ENCODE measurements at regions not wholly inside any gene's neighbourhood (a gene's known extent, or its start where the extent isn't known, plus 50 kb on each side); places are given as distances from the start of the nearest gene placed in this dataset.

GRCh38 chr1:57887964-57888491 lies 464.2 kb upstream of the DAB1 start:
- DNase-seq = no peak

GRCh38 chr1:57886376-57886775 lies 462.5 kb upstream of the DAB1 start:
- Histone ChIP-seq H3K9me2 (replicated peaks; ENCODE audit: insufficient read depth, low read length) (no peaks in the 10 kb centered on the region), H3K27me3 (ENCODE audit: low read length) (no peaks in the 10 kb centered on the region), H3K4me2 (ENCODE audit: low read depth, low read length, poor library complexity, severe bottlenecking) (no peak overlapping the region), H3K27ac (ENCODE audit: low read length) (no peak overlapping the region), H3K4me1 (ENCODE audit: low read length) (peaks cover 6% of the 10 kb centered on the region), H3K9me3 (ENCODE audit: low read length) (no peaks in the 10 kb centered on the region), H2AFZ (ENCODE audit: low read length) (no peak overlapping the region), H4K20me1 (ENCODE audit: insufficient read depth, low read depth, low read length) (no peaks in the 10 kb centered on the region), H3K36me3 (ENCODE audit: insufficient read depth, low read length) (no peaks in the 10 kb centered on the region), H3K9ac (ENCODE audit: low read length) (no peak overlapping the region), H3K79me2 (ENCODE audit: low read length) (no peaks in the 10 kb centered on the region), H3K4me3 (ENCODE audit: low read length) (no peak overlapping the region)
- no peak for DNase-seq

More at GRCh38 chr1:57887964-57888491, 464.2 kb upstream of the DAB1 start:
- Histone ChIP-seq H3K27me3 (ENCODE audit: low read length) (no peaks in the 10 kb centered on the region), H4K20me1 (ENCODE audit: insufficient read depth, low read depth, low read length) (no peaks in the 10 kb centered on the region), H2AFZ (ENCODE audit: low read length) (no peak overlapping the region), H3K36me3 (ENCODE audit: insufficient read depth, low read length) (no peaks in the 10 kb centered on the region), H3K4me2 (ENCODE audit: low read depth, low read length, poor library complexity, severe bottlenecking) (no peak overlapping the region), H3K4me1 (ENCODE audit: low read length) (peaks cover 6% of the 10 kb centered on the region), H3K79me2 (ENCODE audit: low read length) (no peaks in the 10 kb centered on the region), H3K9ac (ENCODE audit: low read length) (no peak overlapping the region), H3K9me2 (replicated peaks; ENCODE audit: insufficient read depth, low read length) (no peaks in the 10 kb centered on the region), H3K4me3 (ENCODE audit: low read length) (no peak overlapping the region), H3K27ac (ENCODE audit: low read length) (no peak overlapping the region), H3K9me3 (ENCODE audit: low read length) (no peaks in the 10 kb centered on the region)

DNA sequence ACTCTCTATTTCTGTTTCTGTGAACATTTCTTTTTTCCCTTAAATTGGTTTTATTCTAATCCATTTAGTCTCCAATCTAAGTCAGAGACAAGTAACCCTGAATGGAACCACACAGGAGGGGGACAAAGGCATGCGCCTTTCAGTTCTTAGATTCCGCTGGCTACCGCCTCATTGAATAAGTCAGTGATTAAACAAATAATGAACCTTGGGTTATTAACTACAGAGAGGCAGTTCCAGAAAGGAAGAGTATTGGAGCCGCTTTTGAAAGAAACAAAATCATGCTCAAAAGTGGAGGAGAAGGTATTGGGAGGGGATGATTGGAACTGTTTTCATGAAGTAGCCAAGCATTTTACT lies 459.8 kb upstream of the DAB1 start:
- DNase-seq = no peak
- H3K4me2 ChIP-seq (ENCODE audit: low read depth, low read length, poor library complexity, severe bottlenecking) = no peak overlapping the region

DNA sequence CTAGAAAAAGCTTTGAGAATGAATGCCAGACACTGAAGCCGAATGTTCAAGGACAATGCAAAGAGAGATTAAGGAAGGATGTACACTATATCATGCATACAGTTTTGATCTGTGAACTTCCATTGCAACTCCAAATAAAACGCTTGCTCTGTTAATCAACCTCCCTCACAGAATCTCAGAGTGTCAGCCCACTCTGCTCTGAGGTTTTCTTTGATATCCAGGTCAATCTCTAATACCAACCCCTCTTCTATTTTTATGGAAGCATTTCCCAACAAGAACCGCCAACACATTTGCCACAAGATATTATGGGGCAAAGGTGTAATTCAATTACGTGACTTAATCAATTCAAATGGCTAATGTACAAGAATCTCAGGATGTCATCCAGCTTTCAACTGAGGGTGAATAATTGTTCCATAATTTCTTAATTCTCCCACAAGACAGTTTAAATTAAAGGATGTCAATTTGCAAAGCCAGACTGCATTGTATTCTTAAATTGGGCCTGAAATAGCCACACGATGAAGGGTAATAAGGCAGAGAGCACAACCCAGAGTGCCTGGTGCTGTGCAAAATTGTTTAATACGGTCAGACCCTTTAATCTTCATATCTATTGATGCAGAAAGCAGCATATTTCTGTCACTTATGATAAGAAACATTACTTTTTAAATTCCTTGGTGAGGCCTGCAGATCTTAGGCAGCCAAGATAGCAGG lies 459.2 kb upstream of the DAB1 start:
- Histone ChIP-seq H3K36me3 (ENCODE audit: insufficient read depth, low read length) (no peaks in the 10 kb centered on the region), H2AFZ (ENCODE audit: low read length) (no peak overlapping the region), H3K9me2 (replicated peaks; ENCODE audit: insufficient read depth, low read length) (no peaks in the 10 kb centered on the region), H3K27me3 (ENCODE audit: low read length) (no peaks in the 10 kb centered on the region), H3K27ac (ENCODE audit: low read length) (no peak overlapping the region), H3K4me1 (ENCODE audit: low read length) (no peaks in the 10 kb centered on the region), H3K4me2 (ENCODE audit: low read depth, low read length, poor library complexity, severe bottlenecking) (no peak overlapping the region), H4K20me1 (ENCODE audit: insufficient read depth, low read depth, low read length) (no peaks in the 10 kb centered on the region), H3K9ac (ENCODE audit: low read length) (no peak overlapping the region), H3K79me2 (ENCODE audit: low read length) (no peaks in the 10 kb centered on the region), H3K4me3 (ENCODE audit: low read length) (no peak overlapping the region), H3K9me3 (ENCODE audit: low read length) (no peaks in the 10 kb centered on the region)
- DNase-seq = no peak

More for the DNA sequence above, 459.8 kb upstream of the DAB1 start:
- H4K20me1 ChIP-seq (ENCODE audit: insufficient read depth, low read depth, low read length) = no peaks in the 10 kb centered on the region
- H3K79me2 ChIP-seq (ENCODE audit: low read length) = no peaks in the 10 kb centered on the region
- H3K36me3 ChIP-seq (ENCODE audit: insufficient read depth, low read length) = no peaks in the 10 kb centered on the region
- H3K27me3 ChIP-seq (ENCODE audit: low read length) = no peaks in the 10 kb centered on the region
- H3K9me3 ChIP-seq (ENCODE audit: low read length) = no peaks in the 10 kb centered on the region
- no peaks in the 10 kb centered on the region for H3K4me1 ChIP-seq (ENCODE audit: low read length)
- H3K4me3 ChIP-seq (ENCODE audit: low read length) = no peak overlapping the region
- no peak overlapping the region for H3K27ac ChIP-seq (ENCODE audit: low read length)
- H3K9ac ChIP-seq (ENCODE audit: low read length) = no peak overlapping the region
- H3K9me2 ChIP-seq (replicated peaks; ENCODE audit: insufficient read depth, low read length) = no peaks in the 10 kb centered on the region
- H2AFZ ChIP-seq (ENCODE audit: low read length) = no peak overlapping the region

DNA sequence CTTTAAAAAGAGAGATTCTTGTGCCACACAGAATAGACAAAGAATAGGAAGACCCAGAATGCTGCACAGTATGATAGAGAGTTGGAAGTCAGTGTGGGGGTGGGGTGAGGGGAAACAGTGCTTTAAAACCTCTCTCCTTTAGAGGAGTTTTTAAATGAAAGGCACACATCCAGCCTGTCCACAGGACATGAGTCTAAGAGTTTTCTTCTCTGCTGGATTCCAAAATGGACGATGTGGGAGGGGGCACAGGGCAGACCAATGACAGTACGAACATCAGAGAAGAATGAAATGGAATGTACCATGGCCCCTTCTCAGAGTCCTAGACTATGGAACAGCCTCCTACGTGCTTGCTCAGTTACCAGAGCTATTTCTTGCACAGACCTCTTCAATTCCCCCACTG lies 458.2 kb upstream of the DAB1 start:
- no peaks in the 10 kb centered on the region for H3K4me1 ChIP-seq (ENCODE audit: low read length)
- DNase-seq = no peak
- no peaks in the 10 kb centered on the region for H4K20me1 ChIP-seq (ENCODE audit: insufficient read depth, low read depth, low read length)
- H2AFZ ChIP-seq (ENCODE audit: low read length) = no peak overlapping the region
- H3K27ac ChIP-seq (ENCODE audit: low read length) = no peak overlapping the region
- no peaks in the 10 kb centered on the region for H3K9me3 ChIP-seq (ENCODE audit: low read length)
- no peaks in the 10 kb centered on the region for H3K9me2 ChIP-seq (replicated peaks; ENCODE audit: insufficient read depth, low read length)
- H3K9ac ChIP-seq (ENCODE audit: low read length) = no peak overlapping the region
- H3K27me3 ChIP-seq (ENCODE audit: low read length) = no peaks in the 10 kb centered on the region
- no peak overlapping the region for H3K4me2 ChIP-seq (ENCODE audit: low read depth, low read length, poor library complexity, severe bottlenecking)
- H3K4me3 ChIP-seq (ENCODE audit: low read length) = no peak overlapping the region
- H3K79me2 ChIP-seq (ENCODE audit: low read length) = no peaks in the 10 kb centered on the region
- H3K36me3 ChIP-seq (ENCODE audit: insufficient read depth, low read length) = no peaks in the 10 kb centered on the region

GRCh38 chr1:57881639-57882038 lies 457.8 kb upstream of the DAB1 start:
- no peaks in the 10 kb centered on the region for H3K27me3 ChIP-seq (ENCODE audit: low read length)
- no peaks in the 10 kb centered on the region for H3K9me3 ChIP-seq (ENCODE audit: low read length)
- H3K4me1 ChIP-seq (ENCODE audit: low read length) = no peaks in the 10 kb centered on the region
- no peaks in the 10 kb centered on the region for H3K36me3 ChIP-seq (ENCODE audit: insufficient read depth, low read length)
- H3K9me2 ChIP-seq (replicated peaks; ENCODE audit: insufficient read depth, low read length) = no peaks in the 10 kb centered on the region
- H3K27ac ChIP-seq (ENCODE audit: low read length) = no peak overlapping the region
- H4K20me1 ChIP-seq (ENCODE audit: insufficient read depth, low read depth, low read length) = no peaks in the 10 kb centered on the region
- H2AFZ ChIP-seq (ENCODE audit: low read length) = no peak overlapping the region
- no peak overlapping the region for H3K4me3 ChIP-seq (ENCODE audit: low read length)
- no peak overlapping the region for H3K4me2 ChIP-seq (ENCODE audit: low read depth, low read length, poor library complexity, severe bottlenecking)
- no peak for DNase-seq
- no peaks in the 10 kb centered on the region for H3K79me2 ChIP-seq (ENCODE audit: low read length)
- no peak overlapping the region for H3K9ac ChIP-seq (ENCODE audit: low read length)

- Histone ChIP-seq H4K20me1 (ENCODE audit: insufficient read depth, low read depth, low read length) (no peaks in the 10 kb centered on the region), H3K79me2 (ENCODE audit: low read length) (no peaks in the 10 kb centered on the region), H3K9ac (ENCODE audit: low read length) (no peak overlapping the region), H3K27me3 (ENCODE audit: low read length) (no peaks in the 10 kb centered on the region), H3K4me3 (ENCODE audit: low read length) (no peak overlapping the region), H3K4me2 (ENCODE audit: low read depth, low read length, poor library complexity, severe bottlenecking) (no peak overlapping the region), H3K9me2 (replicated peaks; ENCODE audit: insufficient read depth, low read length) (no peaks in the 10 kb centered on the region), H3K36me3 (ENCODE audit: insufficient read depth, low read length) (no peaks in the 10 kb centered on the region), H3K27ac (ENCODE audit: low read length) (no peak overlapping the region), H3K4me1 (ENCODE audit: low read length) (no peaks in the 10 kb centered on the region), H3K9me3 (ENCODE audit: low read length) (no peaks in the 10 kb centered on the region), H2AFZ (ENCODE audit: low read length) (no peak overlapping the region)
- DNase-seq = no peak
These were observed 455.8 kb upstream of the DAB1 start for GRCh38 chr1:57879700-57880099.

GRCh38 chr1:57874418-57874877 lies 450.6 kb upstream of the DAB1 start:
- Histone ChIP-seq H4K20me1 (ENCODE audit: insufficient read depth, low read depth, low read length) (no peaks in the 10 kb centered on the region), H3K4me1 (ENCODE audit: low read length) (no peaks in the 10 kb centered on the region), H3K27ac (ENCODE audit: low read length) (no peak overlapping the region), H3K4me3 (ENCODE audit: low read length) (no peak overlapping the region), H3K9me3 (ENCODE audit: low read length) (no peaks in the 10 kb centered on the region), H2AFZ (ENCODE audit: low read length) (no peak overlapping the region), H3K4me2 (ENCODE audit: low read depth, low read length, poor library complexity, severe bottlenecking) (no peak overlapping the region), H3K9me2 (replicated peaks; ENCODE audit: insufficient read depth, low read length) (no peaks in the 10 kb centered on the region), H3K9ac (ENCODE audit: low read length) (no peak overlapping the region), H3K36me3 (ENCODE audit: insufficient read depth, low read length) (no peaks in the 10 kb centered on the region), H3K27me3 (ENCODE audit: low read length) (no peaks in the 10 kb centered on the region), H3K79me2 (ENCODE audit: low read length) (no peaks in the 10 kb centered on the region)
- DNase-seq = no peak
